Stimulated activated CD4-positive, alpha-beta T cell treated with anti-CD3 and anti-CD28 coated beads, Interleukin-12 subunit alpha, Interleukin-12 subunit beta, amount 100 ng/mL, for 24 hours (primary cell): ENCODE measurements at regions not wholly inside any gene's neighbourhood (a gene's known extent, or its start where the extent isn't known, plus 50 kb on each side); places are given as distances from the start of the nearest gene placed in this dataset.

Source experiments
- DNase-seq, 2 experiments: peaks; one replicate each; pipeline ENCODE4 v3.0.0-alpha.2; 2020; ENCODE audit warnings: low read depth in 2 of 2

GRCh38 chr2:24439971-24440340, 51.1 kb upstream of the NCOA1 start:
- no peak for DNase-seq

- DNase-seq, result no peak
Measured at GRCh38 chr2:24439280-24439970, 51.6 kb upstream of the NCOA1 start.

DNA sequence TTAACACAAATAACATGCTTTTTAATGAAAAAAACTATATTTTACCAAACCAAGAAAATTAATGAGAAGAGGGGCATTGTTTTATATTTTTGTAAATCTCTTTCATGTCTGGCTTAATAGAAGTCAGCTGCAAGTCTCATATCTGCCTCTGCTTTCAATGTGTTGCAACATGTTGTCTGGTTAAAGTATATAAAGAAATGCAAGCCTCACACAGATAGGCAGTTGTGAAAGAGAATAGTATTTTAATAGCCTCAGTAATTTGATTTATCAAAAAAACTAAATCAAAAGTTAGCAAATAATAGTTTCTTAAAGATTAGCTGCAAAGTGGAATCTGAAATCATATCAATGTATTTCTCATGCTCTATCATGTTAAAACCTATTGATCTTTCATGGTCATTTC, 52.9 kb upstream of the NCOA1 start:
- DNase-seq, result no peak

GRCh38 chr2:24435391-24436316, 55.4 kb upstream of the NCOA1 start:
- no peak for DNase-seq

DNA sequence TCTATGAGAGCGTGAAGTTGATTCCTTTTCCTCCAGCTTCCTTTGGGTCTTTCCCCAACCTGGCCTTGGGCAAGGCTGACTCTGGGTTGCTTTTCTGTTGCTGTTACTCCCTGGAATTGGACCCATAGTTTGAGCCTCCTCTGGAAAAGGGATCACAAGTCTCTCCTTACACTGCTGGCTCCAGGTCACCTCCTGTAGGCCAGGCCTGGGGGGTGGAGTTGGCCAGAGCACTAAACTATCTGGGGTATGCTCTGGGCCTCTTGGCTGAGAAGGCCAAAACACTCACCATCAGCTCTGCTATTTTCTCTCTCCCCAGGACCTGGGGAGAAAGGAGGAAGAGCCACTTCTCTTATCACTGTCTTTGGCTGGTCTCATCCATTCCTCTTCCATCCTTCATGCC, 56.5 kb upstream of the NCOA1 start:
- DNase-seq, result no peak

DNA sequence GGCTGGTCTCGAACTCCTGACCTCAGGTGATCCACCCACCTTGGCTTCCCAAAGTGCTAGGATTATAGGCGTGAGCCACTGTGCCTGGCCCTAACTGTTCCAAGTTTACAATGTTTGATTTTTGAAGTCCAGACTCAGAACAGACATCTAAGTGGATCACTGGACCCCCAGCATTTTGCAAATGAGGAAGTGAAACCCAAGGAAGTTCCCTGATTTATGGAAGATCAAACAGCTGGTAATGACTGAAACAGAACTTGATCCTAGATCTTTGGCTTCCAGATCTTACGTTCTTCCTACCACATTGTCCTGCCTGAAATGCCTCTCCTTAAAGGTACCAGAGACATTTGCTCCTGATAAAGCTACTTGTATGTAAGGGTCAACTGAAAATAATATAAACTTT, 58.3 kb upstream of the NCOA1 start:
- DNase-seq, result no peak

DNA sequence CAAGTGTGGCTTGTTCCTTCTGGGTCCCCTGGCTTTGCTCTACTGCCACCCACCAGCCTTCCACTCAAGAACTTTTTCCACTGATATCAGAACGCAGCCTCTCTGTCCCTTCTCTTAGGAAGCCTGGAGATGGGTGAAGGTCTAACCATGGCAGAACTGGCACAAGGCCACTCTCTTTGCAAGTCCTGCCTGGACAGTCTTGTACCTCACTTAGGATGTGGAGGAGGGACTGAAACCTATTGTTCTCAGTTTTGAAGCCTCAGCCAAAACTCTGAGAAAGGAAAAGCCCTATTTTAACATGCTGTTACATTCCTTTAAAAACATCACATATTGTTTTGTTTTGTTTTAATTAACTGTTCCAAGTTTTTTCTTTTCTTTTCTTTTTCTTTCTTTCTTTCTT, 58.9 kb upstream of the NCOA1 start:
- DNase-seq, result no peak

- DNase-seq, result no peak
Measured at GRCh38 chr2:24429197-24430074, 61.6 kb upstream of the NCOA1 start.

GRCh38 chr2:24424387-24424786, 64.1 kb upstream of the ITSN2 start:
- DNase-seq, result no peak

GRCh38 chr2:24423095-24423494, 62.8 kb upstream of the ITSN2 start:
- DNase-seq, result no peak

- DNase-seq, result peak; percentile 33 to 49
Measured at GRCh38 chr2:24421668-24422067, 61.3 kb upstream of the ITSN2 start.

DNA sequence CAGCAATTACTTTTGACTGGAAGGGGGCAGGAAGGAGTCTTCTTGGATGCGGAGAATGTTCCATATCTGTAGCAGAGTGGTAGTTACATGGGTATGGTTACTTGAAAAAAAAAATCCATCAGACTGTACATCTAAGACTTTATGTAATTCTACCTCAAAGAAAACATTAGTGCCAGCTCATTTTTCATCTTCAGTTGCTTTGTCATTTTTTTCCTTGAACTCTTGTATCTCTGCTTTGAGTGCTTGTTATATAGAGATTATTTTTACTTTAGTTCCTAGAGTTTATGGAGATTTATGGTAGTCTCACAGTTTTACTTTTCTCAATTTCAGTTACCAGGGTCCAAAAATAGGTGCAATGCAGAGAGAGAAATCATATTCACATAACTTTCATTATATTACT, 60.0 kb upstream of the ITSN2 start:
- no peak for DNase-seq

- DNase-seq, result no peak
Measured at GRCh38 chr2:24418166-24418841, 58.0 kb upstream of the ITSN2 start.

DNA sequence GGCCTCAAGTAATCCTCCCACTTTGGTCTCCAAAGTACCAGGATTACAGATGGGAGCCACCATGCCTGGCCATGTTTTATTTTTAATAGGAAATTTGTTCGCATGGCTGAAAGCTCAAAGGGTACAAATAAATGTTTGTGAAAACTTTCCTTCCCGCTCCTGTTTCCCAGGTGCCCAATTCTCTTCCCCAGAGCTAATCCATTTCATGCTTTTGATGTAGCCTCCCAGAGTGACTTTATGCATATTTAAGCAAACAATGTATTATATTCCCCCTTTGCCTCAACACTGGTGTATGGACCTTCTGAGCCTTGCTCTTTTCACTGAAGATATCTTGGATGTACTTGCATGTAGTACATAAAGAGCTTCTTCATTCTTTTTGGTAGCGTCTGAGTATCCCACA, 52.5 kb upstream of the ITSN2 start:
- no peak for DNase-seq

DNA sequence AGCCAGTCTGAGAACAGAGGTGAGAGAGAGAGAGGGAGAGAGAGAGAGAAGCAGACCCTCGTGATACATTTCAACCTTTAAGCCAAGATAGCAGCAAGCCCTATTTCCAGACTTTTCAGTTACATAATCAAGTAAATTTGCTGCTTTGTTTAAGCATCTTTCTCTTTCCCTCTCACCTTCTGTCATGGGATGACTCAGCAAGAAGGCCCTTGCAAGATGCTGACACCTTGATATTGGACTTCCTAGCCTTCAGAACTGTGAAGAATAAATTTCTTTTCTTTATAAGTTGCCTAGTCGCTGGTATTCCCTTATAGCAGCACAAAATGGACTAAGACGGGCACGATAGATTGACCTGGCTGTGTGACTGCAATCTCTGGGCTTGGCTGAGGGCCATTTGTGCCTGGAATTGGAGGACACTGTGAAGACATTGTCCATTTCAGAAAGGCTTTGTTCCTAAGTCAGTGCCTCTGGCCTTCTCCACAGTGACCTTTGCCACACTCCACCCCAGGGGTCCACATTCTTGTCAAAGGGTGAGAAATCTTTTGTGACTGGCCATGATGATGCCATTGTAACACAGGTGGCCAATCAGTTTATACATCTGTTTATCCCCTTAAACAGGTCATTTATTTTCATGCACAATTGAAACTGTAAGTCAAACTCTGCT, 51.3 kb upstream of the ITSN2 start:
- DNase-seq, result no peak

GRCh38 chr2:24410976-24411375, 50.6 kb upstream of the ITSN2 start:
- no peak for DNase-seq

DNA sequence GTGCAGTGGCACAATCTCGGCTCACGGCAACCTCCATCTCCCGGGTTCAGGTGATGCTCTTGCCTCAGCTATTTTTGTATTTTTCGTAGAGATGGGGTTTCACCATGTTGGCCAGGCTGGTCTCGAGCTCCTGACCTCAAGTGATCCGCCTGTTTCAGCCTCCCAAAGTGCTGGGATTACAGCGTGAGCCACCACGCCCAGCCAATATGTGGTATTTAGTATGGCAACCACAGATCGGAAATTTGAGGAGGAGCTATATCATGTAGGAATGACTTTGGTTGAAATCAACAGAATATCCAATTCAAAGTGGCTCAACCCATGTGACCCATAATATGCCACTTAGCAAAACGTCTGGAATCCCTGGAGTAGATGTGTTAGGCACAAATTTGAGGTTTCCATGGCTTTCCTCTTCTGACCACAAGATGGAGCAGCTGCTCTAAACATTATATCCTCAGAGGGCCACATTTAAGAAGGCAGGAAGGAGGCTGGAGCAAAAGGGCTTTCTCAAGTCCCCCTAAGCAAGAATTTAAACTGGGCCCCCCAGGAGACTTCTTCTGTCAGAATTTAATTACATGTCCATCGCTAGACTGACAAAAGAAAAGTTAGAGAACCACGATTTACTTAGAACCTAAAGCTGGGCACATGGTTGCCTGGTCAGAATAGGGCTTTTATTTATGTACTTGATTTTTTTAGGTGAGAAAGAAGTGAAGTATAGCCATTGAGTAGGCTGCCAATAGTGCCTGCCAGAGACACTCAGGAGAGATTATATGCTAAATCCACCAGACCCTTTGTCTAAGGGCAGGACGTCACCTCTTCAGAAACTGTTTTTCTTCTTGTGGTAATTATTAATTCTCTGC, 49.6 kb upstream of the ITSN2 start:
- DNase-seq, result no peak
